Hematopoietic multipotent progenitor cell treated with erythropoietin and hydrocortisone succinate and interleukin-3 and kit ligand, for 4 days (in vitro differentiated cells): ENCODE measurements at regions not wholly inside any gene's neighbourhood (a gene's known extent, or its start where the extent isn't known, plus 50 kb on each side); places are given as distances from the start of the nearest gene placed in this dataset.
"Not testable (repeated sequence)": the region's sequence is repeated elsewhere in the genome, so short reads cannot be mapped to it uniquely, and the experiment has no call there.

Source experiments
- DNase-seq: peaks from one replicate; pipeline ENCODE4 v3.0.0-alpha.2; 2015

GRCh38 chr11:42795483-42795882 lies 516.3 kb upstream of the API5 start:
- not testable (repeated sequence) for DNase-seq

GRCh38 chr11:42800041-42800440 lies 511.8 kb upstream of the API5 start:
- no peak for DNase-seq

DNA sequence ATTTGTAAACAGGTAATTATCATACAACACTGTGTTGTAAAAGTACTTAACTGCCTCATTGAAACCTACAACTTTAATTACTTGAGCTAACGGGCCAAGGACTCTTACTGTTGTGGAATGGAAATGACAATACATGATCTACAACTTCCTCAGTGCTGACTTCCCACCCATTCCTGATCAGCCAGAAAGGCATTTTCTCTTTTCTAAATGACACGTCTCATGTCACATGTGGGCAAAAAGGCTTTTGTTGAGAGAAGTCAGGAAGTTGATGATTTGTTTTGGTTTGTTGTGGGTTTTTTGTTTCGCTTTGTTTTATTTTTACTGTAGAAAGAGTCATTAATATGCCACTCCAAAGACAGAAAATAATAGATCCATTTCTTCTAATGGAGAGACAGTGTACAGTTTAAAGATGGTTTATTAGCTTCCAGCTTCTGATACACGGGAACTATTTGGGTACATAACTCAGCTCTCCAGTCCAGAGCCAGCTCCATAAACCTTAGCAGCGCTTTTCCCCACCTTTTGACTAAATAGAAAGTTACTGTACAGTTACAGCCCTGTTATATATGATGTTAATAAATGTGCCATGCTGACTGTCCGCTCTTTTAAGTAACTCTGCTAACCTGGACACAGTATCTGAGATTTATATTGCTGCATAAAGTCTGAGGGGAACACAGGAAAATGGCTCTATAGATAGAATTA lies 509.4 kb upstream of the API5 start:
- DNase-seq: no peak

- no peak for DNase-seq
Measured at GRCh38 chr11:42806191-42806590, 505.6 kb upstream of the API5 start.

DNA sequence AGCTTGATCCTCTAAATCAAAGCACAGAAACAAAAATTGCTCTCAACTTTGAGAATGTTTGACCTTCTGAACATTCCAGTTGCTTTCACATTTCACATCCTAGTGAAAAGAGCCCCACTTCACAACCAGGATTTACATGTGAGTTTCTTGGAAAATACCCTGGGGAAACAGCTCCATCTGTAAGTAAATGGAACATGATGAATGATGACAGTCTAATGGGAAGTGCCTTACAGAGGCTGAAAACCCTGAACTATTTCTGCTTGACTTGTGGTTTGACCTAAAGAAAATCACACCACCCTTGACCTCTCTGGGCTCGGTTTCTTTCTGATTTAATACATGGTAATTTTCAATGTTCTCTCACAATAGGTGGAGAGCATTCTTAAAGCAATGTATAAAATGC lies 499.4 kb upstream of the API5 start:
- no peak for DNase-seq

GRCh38 chr11:42812960-42813359 lies 498.8 kb upstream of the API5 start:
- no peak for DNase-seq

GRCh38 chr11:42816471-42816870 lies 495.3 kb upstream of the API5 start:
- DNase-seq: no peak

- no peak for DNase-seq
Measured at GRCh38 chr11:42819126-42819525, 492.7 kb upstream of the API5 start.

- not testable (repeated sequence) for DNase-seq
Measured at GRCh38 chr11:42822188-42822587, 489.6 kb upstream of the API5 start.

DNA sequence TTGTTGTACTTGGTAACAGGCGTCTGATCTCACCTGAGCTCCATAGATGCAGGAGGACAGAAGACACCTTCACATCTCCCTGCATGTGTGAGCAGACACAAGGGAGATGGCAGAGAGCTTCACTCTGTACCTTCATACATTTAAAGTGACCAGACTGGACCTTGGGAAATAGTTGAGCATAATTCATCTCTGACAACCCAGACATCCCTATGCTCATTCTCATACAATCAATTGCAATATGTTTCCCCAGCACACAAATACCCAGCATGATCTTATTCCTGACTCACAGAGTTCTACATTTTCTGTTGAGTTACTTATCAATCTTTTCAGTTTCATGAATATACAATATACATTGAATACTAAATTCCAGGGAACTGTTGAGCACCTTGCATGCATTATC lies 488.2 kb upstream of the API5 start:
- no peak for DNase-seq

DNA sequence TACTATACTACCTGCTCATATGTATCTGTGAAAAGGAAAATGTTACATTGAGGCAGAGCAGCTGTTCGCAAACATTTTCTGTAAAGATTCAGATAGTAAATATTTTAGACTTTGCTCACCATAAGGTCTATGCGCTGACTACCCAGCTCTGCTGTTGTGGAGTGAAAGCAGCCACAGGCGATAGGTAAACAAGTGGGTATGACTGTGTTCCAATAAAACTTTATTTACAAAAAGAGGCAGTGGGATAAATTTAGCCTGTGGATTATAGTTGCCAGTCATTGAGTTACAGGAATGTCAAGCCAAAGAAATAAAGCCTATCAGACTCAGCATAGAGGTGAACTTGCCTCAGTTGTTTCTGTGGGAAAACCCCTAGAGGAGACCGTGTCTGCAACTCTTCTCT lies 487.7 kb upstream of the API5 start:
- DNase-seq: no peak

- no peak for DNase-seq
Measured at GRCh38 chr11:42825598-42825997, 486.2 kb upstream of the API5 start.

- DNase-seq: no peak
Measured at GRCh38 chr11:42827845-42828244, 484.0 kb upstream of the API5 start.

DNA sequence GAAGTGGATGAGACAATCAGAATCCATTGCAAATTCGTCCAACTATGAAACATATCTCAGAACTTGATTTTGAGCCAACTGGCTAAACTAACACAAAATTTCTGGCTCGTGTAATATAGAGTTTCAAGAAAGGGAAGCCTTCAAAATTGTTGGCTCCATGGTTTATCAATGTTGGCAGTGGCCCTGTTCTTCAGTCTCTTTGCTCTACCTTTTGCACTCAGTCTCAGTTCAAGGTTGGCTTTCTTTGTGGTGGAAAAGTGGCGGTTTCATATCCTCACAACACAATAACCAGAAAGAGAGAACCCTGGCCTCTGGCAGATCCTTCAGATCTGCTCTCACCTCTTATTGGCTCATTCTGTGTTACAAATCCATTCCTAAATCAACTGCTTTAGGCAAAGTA lies 473.8 kb upstream of the API5 start:
- DNase-seq: no peak

DNA sequence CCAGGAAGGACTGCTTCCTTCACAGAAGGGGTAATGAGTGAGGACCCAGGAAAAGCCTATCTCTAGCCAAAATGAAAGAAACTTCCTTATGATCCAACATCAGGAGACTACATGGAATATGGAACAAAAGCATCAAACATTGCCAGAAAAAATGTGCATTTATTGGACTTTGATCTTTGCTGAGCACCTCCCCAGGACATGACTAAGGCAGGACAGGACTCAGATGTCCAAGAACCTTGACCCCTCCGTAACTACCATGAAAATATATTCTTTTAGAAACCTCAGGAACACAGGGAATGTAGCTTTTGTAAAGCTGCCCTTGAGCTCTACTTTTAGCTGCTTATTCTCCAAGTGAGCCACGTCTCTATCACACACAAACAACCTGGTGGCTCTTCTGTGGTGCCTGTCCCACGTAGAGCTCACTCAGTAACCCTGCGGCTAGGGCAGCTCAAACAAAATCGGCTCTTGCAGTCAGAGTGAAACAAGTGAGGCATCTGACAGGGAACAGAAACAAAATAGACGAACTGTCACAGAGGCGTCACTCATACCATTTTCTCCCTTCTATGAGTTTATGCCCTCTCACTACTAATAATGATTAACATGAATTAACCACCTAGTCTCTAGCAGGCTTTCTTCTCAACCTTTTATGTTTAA lies 471.5 kb upstream of the API5 start:
- DNase-seq: no peak

GRCh38 chr11:42840860-42841259 lies 470.9 kb upstream of the API5 start:
- no peak for DNase-seq

GRCh38 chr11:42841556-42841955 lies 470.2 kb upstream of the API5 start:
- DNase-seq: no peak

DNA sequence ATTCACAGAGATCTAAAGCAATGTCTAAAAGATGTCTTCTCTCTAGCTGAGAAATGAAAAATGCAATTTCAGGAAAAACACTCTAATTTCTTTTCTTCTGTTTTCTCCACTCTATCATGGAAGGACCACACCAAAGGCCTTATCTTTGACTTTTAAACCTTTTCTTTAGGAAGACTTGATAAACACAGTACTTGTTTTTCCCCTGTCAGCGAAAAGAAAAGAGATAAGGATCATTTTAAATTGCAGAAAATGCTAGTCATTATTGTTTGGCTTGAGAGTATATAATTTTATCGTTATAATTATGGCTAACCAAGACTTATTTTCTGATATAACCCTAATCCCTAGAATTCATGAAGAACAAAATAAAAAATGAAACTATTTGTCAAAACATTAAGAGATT lies 462.4 kb upstream of the API5 start:
- no peak for DNase-seq

GRCh38 chr11:42857344-42857743 lies 454.5 kb upstream of the API5 start:
- DNase-seq: no peak

DNA sequence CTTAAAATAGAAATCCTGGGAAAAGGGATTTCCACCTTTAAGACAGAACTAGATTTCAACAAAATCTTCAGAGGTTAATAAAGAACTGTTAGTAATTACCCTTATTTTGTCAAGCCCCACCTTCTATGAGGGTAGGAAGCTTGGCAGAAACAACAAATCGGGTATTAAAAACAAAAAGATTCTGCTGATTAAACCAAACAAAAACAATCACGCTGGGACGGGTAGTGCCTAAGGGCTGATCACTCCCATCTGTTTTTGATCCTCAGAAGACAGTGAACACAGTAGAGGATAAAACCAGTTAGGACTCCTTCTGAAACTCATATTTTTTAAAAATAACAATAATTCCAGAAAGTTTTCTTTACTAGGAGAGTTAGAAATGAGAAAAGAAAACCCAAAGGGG lies 441.3 kb upstream of the API5 start:
- DNase-seq: no peak

- not testable (repeated sequence) for DNase-seq
Measured at GRCh38 chr11:42873800-42874405, 437.9 kb upstream of the API5 start.

GRCh38 chr11:42881335-42881734 lies 430.5 kb upstream of the API5 start:
- DNase-seq: not testable (repeated sequence)

- DNase-seq: no peak
Measured at GRCh38 chr11:42890773-42891172, 421.0 kb upstream of the API5 start.

DNA sequence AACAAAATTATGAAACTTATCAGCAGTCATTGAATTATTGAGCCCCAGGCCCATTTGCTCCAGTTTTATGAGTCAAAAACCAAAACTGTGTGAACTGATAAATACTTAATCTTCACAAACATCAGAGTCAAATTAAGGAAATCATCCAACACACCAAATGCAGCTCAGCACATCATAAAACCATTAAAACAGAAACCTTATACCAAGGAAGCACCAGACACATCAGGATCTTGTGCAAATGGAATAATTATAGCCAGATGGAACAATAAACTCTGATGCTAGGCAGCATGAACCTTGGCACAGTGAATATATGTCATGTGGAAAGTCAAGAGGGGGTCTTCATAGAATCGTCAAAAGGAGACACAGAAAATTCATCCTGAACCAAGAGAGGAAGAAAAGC lies 410.7 kb upstream of the API5 start:
- DNase-seq: no peak

DNA sequence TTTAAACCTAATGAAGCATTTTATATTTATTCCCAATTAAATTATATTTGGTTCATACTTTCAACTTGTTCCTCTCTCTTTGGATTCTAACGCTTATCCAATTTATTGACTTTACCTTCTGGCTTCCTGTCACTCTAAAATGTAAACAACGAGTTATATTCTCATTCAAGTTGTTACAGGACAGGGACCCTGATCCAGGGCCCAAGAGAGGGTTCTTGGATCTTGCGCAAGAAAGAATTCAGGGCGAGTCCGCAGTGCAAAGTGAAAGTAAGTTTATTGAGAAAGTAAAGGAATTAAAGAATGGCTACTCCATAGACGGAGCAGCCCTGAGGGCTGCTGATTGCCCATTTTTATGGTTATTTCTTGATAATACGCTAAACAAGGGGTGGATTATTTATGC lies 405.6 kb upstream of the API5 start:
- no peak for DNase-seq
